H1 (cell line): ENCODE measurements at regions not wholly inside any gene's neighbourhood (a gene's known extent, or its start where the extent isn't known, plus 50 kb on each side); places are given as distances from the start of the nearest gene placed in this dataset.

Source experiments
- CTCF ChIA-PET: fragments of 300-600 bp; sonication (Branson Sonifier 250); formaldehyde crosslinking; loops from one replicate; lab custom pipeline; 2021; ENCODE audit not compliant: partially characterized antibody; lab: Charles Lee
- POLR2A ChIA-PET: fragments of 300-600 bp; sonication (Branson Sonifier 250); formaldehyde crosslinking; loops from one replicate; lab custom pipeline; 2021; ENCODE audit warnings: inconsistent platforms; ENCODE audit not compliant: partially characterized antibody; lab: Charles Lee
- DNase-seq, 2 experiments: peaks; one replicate each; pipeline versions ENCODE4 v3.0.0 to v3.0.0-alpha.2; 2010 to 2022; ENCODE audit warnings: low spot score in 2 of 2, low read depth in 1 of 2, mixed read lengths in 1 of 2
- FAIRE-seq: peaks from 2 replicates; lab custom pipeline; 2011; peaks lifted over from hg19 to GRCh38; lab: Jason Lieb, UNC
- H2AFZ ChIP-seq: 2 replicates; pipeline ENCODE4 v1.8.1; 2012; ENCODE audit warnings: low read length, inconsistent platforms
- H2AK5ac ChIP-seq: 2 replicates; pipeline ENCODE4 v1.6.1; 2013; ENCODE audit warnings: low read depth, low read length
- H2BK120ac ChIP-seq: replicated peaks from 2 replicates; pipeline ENCODE3; 2013; ENCODE audit warnings: low read depth, low read length, inconsistent platforms
- H2BK12ac ChIP-seq: 2 replicates; pipeline ENCODE4 v1.6.1; 2013; ENCODE audit warnings: low read depth, low read length
- H2BK15ac ChIP-seq: 2 replicates; pipeline ENCODE4 v1.6.1; 2013; ENCODE audit warnings: low read length
- H2BK20ac ChIP-seq: 2 replicates; pipeline ENCODE4 v1.6.1; 2013; ENCODE audit warnings: low read length
- H2BK5ac ChIP-seq: 2 replicates; pipeline ENCODE4 v1.6.1; 2013; ENCODE audit warnings: low read depth, low read length
- H3K14ac ChIP-seq: 2 replicates; pipeline ENCODE4 v1.6.1; 2013; ENCODE audit warnings: inconsistent platforms; ENCODE audit not compliant: insufficient read length
- H3K18ac ChIP-seq: 2 replicates; pipeline ENCODE4 v1.6.1; 2013; ENCODE audit warnings: low read length; ENCODE audit errors: extremely low read depth
- H3K23ac ChIP-seq: 2 replicates; pipeline ENCODE4 v1.6.1; 2013; ENCODE audit warnings: inconsistent platforms; ENCODE audit not compliant: insufficient read length
- H3K23me2 ChIP-seq: 2 replicates; pipeline ENCODE4 v1.6.1; 2013; ENCODE audit warnings: low read depth, low read length
- H3K27ac ChIP-seq: 2 replicates; pipeline ENCODE4 v1.6.1; 2011; ENCODE audit warnings: low read depth, low read length, inconsistent platforms
- H3K27me3 ChIP-seq, 4 experiments: replicated peaks in 1 of 4; 1 replicate in 1 of 4; 2 replicates in 3 of 4; pipeline versions ENCODE4 v1.6.1 to v1.8.1; 2011 to 2013; ENCODE audit warnings: low read length in 3 of 4, mild to moderate bottlenecking in 3 of 4, inconsistent platforms in 2 of 4, mixed read lengths in 2 of 4, moderate library complexity in 1 of 4; ENCODE audit not compliant: control insufficient read depth in 3 of 4, insufficient read depth in 3 of 4; ENCODE audit errors: extremely low read depth in 1 of 4
- H3K36me3 ChIP-seq, 4 experiments: 2 replicates each; pipeline versions ENCODE4 v1.6.1 to v1.8.1; 2011 to 2013; ENCODE audit warnings: mild to moderate bottlenecking in 4 of 4, low read length in 3 of 4, moderate library complexity in 2 of 4, control low read depth in 1 of 4, inconsistent platforms in 1 of 4; ENCODE audit not compliant: insufficient read depth in 4 of 4, control insufficient read depth in 2 of 4
- H3K4ac ChIP-seq: replicated peaks from 2 replicates; pipeline ENCODE3; 2013; ENCODE audit warnings: low read length, low read depth, mixed read lengths, inconsistent platforms; ENCODE audit not compliant: insufficient read length
- H3K4me1 ChIP-seq, 4 experiments: replicated peaks in 1 of 4; 1 replicate in 1 of 4; 2 replicates in 3 of 4; pipeline versions ENCODE4 v1.6.1 to v1.8.1; 2011 to 2013; ENCODE audit warnings: low read length in 3 of 4, inconsistent platforms in 2 of 4, mixed read lengths in 1 of 4; ENCODE audit not compliant: insufficient read depth in 4 of 4, control insufficient read depth in 3 of 4
- H3K4me2 ChIP-seq, 2 experiments: 2 replicates each; pipeline versions ENCODE4 v1.6.1 to v1.8.1; 2011 to 2013; ENCODE audit warnings: low read depth in 2 of 2, low read length in 2 of 2, control low read depth in 1 of 2, inconsistent platforms in 1 of 2, mild to moderate bottlenecking in 1 of 2; ENCODE audit not compliant: insufficient read depth in 1 of 2
- H3K4me3 ChIP-seq, 4 experiments: fragments of 200-600, 300-600 bp in 1 of 4; sonication (generic), shearing (Covaris generic), sonication (Bioruptor Twin) in 1 of 4; 2 replicates each; pipeline versions ENCODE4 v1.5.1 to v1.8.1; 2011 to 2016; ENCODE audit warnings: low read length in 4 of 4, low read depth in 3 of 4, control low read depth in 2 of 4, inconsistent platforms in 2 of 4, mild to moderate bottlenecking in 2 of 4, mixed read lengths in 1 of 4, moderate library complexity in 1 of 4; ENCODE audit not compliant: insufficient read depth in 2 of 4; ENCODE audit errors: extremely low read depth in 1 of 4
- H3K56ac ChIP-seq: replicated peaks from 2 replicates; pipeline ENCODE3; 2013; ENCODE audit warnings: low read depth, mild to moderate bottlenecking, mixed read lengths, low read length, inconsistent platforms; ENCODE audit not compliant: insufficient read length
- H3K79me1 ChIP-seq: 2 replicates; pipeline ENCODE4 v1.6.1; 2013; ENCODE audit warnings: low read depth, low read length, control low read depth
- H3K79me2 ChIP-seq, 2 experiments: 2 replicates each; pipeline versions ENCODE4 v1.6.1 to v1.8.1; 2012 to 2013; ENCODE audit warnings: low read length in 2 of 2, mild to moderate bottlenecking in 2 of 2, inconsistent platforms in 1 of 2; ENCODE audit not compliant: insufficient read depth in 2 of 2, control insufficient read depth in 1 of 2
- H3K9ac ChIP-seq, 4 experiments: replicated peaks in 1 of 4; 1 replicate in 1 of 4; 2 replicates in 3 of 4; pipeline versions ENCODE4 v1.6.1 to v1.8.1; 2011 to 2013; ENCODE audit warnings: low read depth in 3 of 4, low read length in 3 of 4, control low read depth in 2 of 4, mild to moderate bottlenecking in 2 of 4, moderate library complexity in 2 of 4, inconsistent platforms in 1 of 4; ENCODE audit errors: extremely low read depth in 1 of 4
- H3K9me3 ChIP-seq, 2 experiments: 2 replicates each; pipeline versions ENCODE4 v1.6.1 to v1.8.1; 2012 to 2013; ENCODE audit warnings: mild to moderate bottlenecking in 2 of 2, moderate library complexity in 2 of 2, control low read depth in 1 of 2, inconsistent platforms in 1 of 2, low read depth in 1 of 2, low read length in 1 of 2, mixed read lengths in 1 of 2; ENCODE audit not compliant: insufficient read depth in 2 of 2
- H4K20me1 ChIP-seq, 2 experiments: replicated peaks in 1 of 2; 2 replicates each; pipeline versions ENCODE3 to v1.8.1; 2011 to 2013; ENCODE audit warnings: inconsistent platforms in 2 of 2, low read length in 2 of 2, mild to moderate bottlenecking in 1 of 2; ENCODE audit not compliant: insufficient read depth in 2 of 2, control insufficient read depth in 1 of 2
- H4K5ac ChIP-seq: 2 replicates; pipeline ENCODE4 v1.6.1; 2013; ENCODE audit warnings: low read length, low read depth, mixed read lengths, inconsistent platforms; ENCODE audit not compliant: insufficient read length
- H4K8ac ChIP-seq: 2 replicates; pipeline ENCODE4 v1.8.0; 2013; ENCODE audit warnings: mild to moderate bottlenecking, moderate library complexity, low read length, inconsistent platforms; ENCODE audit not compliant: insufficient read depth; ENCODE audit errors: extremely low read depth
- H4K91ac ChIP-seq: replicated peaks from 2 replicates; pipeline ENCODE3; 2013; ENCODE audit warnings: low read length, mixed read lengths, inconsistent platforms; ENCODE audit not compliant: insufficient read length
- ASH2L ChIP-seq: fragments of 200-600, 300-600 bp; sonication (generic); IDR thresholded peaks from one replicate; pipeline ENCODE4 v1.7.1; 2017; ENCODE audit warnings: low read length
- KDM1A ChIP-seq: fragments of 200-600, 300-600 bp; sonication (generic); IDR thresholded peaks from 2 replicates; pipeline ENCODE4 v1.7.1; 2016; ENCODE audit warnings: mild to moderate bottlenecking, low read length, borderline replicate concordance
- PHF8 ChIP-seq: fragments of 200-600 bp; sonication (generic); conservative IDR thresholded peaks from 2 replicates; pipeline ENCODE4 v1.7.1; 2012; ENCODE audit warnings: low read depth, mild to moderate bottlenecking, inconsistent platforms, low read length, moderate library complexity
- RBBP5 ChIP-seq: IDR thresholded peaks from 2 replicates; pipeline ENCODE4 v1.7.1; 2012; ENCODE audit warnings: low read depth, mild to moderate bottlenecking, inconsistent platforms, low read length, moderate library complexity, borderline replicate concordance
- YY1 ChIP-seq: IDR thresholded peaks from 2 replicates; pipeline ENCODE4 v1.6.1; 2011; ENCODE audit warnings: low read depth, mild to moderate bottlenecking, low read length
- WGBS, 2 experiments: shearing (Covaris generic) in 1 of 2; methylation state at CpG; one replicate each; pipeline versions ENCODE4 v1.1.6 to v1.1.7; 2013 to 2015; ENCODE audit warnings: low lambda C conversion rate in 2 of 2, mixed read lengths in 2 of 2, inconsistent platforms in 1 of 2, low coverage in 1 of 2, missing lambda C conversion rate in 1 of 2; ENCODE audit not compliant: insufficient replicate concordance in 2 of 2, insufficient coverage in 1 of 2, insufficient read length in 1 of 2; ENCODE audit errors: extremely low coverage in 1 of 2, missing lambda C conversion rate in 1 of 2; 5-methylcytosine and 5-hydroxymethylcytosine counted together
- TF ChIP-seq, protein P1 (sequence below), 3 experiments: IDR thresholded peaks; 1 replicate in 2 of 3; 2 replicates in 1 of 3; pipeline versions ENCODE4 v1.5.1 to v1.6.1; 2011; ENCODE audit warnings: low read length in 3 of 3, mild to moderate bottlenecking in 3 of 3, inconsistent platforms in 2 of 3, low read depth in 1 of 3, moderate library complexity in 1 of 3; ENCODE audit not compliant: insufficient read depth in 1 of 3; ENCODE audit errors: control extremely low read depth in 1 of 3
- TF ChIP-seq, protein P2 (sequence below): IDR thresholded peaks from 2 replicates; pipeline ENCODE4 v1.6.1; 2011; ENCODE audit warnings: low read depth, mild to moderate bottlenecking, low read length; ENCODE audit not compliant: insufficient read depth

DNA sequence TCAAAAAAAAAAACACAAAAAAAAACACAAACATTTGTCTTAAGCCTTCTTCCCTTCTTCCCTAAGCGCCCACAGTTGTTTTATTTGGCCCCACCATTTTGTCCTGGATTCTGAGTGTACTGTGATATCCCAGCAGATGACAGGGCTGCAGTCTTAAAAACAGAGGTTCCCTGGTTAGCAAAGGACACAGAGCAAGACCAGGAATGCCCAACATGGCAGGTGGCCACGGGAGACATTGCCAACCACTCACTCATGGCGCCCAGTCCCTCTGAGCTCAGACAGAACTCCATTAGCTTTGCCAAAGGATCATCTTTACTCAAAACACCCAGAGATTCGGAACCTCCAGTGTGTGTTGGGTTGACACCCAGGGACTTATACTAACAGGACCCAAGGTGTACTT, 249.3 kb downstream of the MRTFB start:
- Histone ChIP-seq H4K91ac (no peak overlapping the region), H3K4ac (no peak overlapping the region), H3K36me3 (no peaks in the 10 kb centered on the region), H3K14ac (no peak overlapping the region), H3K23ac (no peak overlapping the region), H2BK5ac (no peak overlapping the region; the same call in 1 of the 2 replicates), H4K20me1 (no peaks in the 10 kb centered on the region), H3K23me2 (no peaks in the 10 kb centered on the region), H4K8ac (no peak overlapping the region), H2BK12ac (no peak overlapping the region), H4K5ac (no peak overlapping the region), H2BK120ac (no peak overlapping the region), H2BK20ac (no peak overlapping the region), H3K9ac (no peak overlapping the region), H3K4me1 (no peaks in the 10 kb centered on the region; a peak in 2 of 7 replicates), H3K18ac (no peak overlapping the region), H3K56ac (no peak overlapping the region), H3K79me2 (peaks cover 0 to 25% of the 10 kb centered on the region in 2 experiments; a peak in 2 of 4 replicates), H3K9me3 (no peaks in the 10 kb centered on the region), H3K27me3 (no peaks in the 10 kb centered on the region), H2BK15ac (no peak overlapping the region), H2AFZ (no peak overlapping the region), H3K4me3 (no peak overlapping the region), H3K4me2 (no peak overlapping the region), H3K79me1 (no peaks in the 10 kb centered on the region), H3K27ac (no peak overlapping the region), H2AK5ac (no peak overlapping the region)
- ChIA-PET POLR2A (no interaction called here), CTCF (interaction anchor here (0.7 to 3.7 kb wide), 3 partner anchors 12 to 50 kb away, joined by 3 to 15 read pairs (median 3); no protein-coding TSS in a partner anchor)
- DNase-seq (no peak), FAIRE-seq (no peak)
- WGBS, 2 experiments, result 91% methylated on average over 4 of the region's 4 CpGs; no CpG with 5 or more reads in 1 of the 2 experiments
- TF ChIP-seq ASH2L, result no peak
- TF ChIP-seq, protein P1, sequence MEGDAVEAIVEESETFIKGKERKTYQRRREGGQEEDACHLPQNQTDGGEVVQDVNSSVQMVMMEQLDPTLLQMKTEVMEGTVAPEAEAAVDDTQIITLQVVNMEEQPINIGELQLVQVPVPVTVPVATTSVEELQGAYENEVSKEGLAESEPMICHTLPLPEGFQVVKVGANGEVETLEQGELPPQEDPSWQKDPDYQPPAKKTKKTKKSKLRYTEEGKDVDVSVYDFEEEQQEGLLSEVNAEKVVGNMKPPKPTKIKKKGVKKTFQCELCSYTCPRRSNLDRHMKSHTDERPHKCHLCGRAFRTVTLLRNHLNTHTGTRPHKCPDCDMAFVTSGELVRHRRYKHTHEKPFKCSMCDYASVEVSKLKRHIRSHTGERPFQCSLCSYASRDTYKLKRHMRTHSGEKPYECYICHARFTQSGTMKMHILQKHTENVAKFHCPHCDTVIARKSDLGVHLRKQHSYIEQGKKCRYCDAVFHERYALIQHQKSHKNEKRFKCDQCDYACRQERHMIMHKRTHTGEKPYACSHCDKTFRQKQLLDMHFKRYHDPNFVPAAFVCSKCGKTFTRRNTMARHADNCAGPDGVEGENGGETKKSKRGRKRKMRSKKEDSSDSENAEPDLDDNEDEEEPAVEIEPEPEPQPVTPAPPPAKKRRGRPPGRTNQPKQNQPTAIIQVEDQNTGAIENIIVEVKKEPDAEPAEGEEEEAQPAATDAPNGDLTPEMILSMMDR (IDR thresholded peaks at IDR 0.05; ENCODE audit: control extremely low read depth in 1 of 3, insufficient read depth in 1 of 3, low read depth in 1 of 3, low read length in 3 of 3), result no peak
- TF ChIP-seq YY1, result no peak
- TF ChIP-seq, protein P2, sequence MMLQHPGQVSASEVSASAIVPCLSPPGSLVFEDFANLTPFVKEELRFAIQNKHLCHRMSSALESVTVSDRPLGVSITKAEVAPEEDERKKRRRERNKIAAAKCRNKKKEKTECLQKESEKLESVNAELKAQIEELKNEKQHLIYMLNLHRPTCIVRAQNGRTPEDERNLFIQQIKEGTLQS, result no peak
- no peak for TF ChIP-seq PHF8
- TF ChIP-seq RBBP5, result no peak
- TF ChIP-seq KDM1A, result no peak
